GM21447 (cell line): ENCODE measurements at regions not wholly inside any gene's neighbourhood (a gene's known extent, or its start where the extent isn't known, plus 50 kb on each side); places are given as distances from the start of the nearest gene placed in this dataset.

ENCODE experiments used
- ATAC-seq: cut with Tn5 transposase; IDR thresholded peaks from one replicate; pipeline ENCODE4 v1.9.1; 2021; ENCODE audit not compliant: unreplicated experiment

GRCh38 chr21:19914028-19914427, 1084.2 kb upstream of the NCAM2 start:
- no peak for ATAC-seq

- no peak for ATAC-seq
Measured at GRCh38 chr21:19921211-19921610, 1077.0 kb upstream of the NCAM2 start.

- no peak for ATAC-seq
Measured at GRCh38 chr21:19922122-19922521, 1076.1 kb upstream of the NCAM2 start.

DNA sequence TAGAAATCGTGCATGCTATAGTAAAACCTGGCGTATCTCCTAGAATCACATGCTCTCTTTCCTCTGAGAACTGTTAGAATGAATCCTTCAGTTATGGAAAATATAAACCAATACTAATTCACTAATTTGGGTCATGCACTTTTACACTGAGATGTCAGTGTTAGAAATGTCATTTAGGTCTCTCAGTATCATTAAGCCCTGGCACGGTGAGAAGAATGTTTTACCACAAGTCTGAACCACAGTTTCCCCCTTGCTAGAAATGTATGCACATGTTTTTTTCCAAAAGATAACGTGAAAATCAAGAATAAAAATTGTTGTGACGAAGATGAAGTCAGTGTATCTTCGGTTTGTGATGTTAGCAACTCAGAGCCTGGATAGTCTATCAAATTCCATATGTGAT, 1062.7 kb upstream of the NCAM2 start:
- no peak for ATAC-seq

DNA sequence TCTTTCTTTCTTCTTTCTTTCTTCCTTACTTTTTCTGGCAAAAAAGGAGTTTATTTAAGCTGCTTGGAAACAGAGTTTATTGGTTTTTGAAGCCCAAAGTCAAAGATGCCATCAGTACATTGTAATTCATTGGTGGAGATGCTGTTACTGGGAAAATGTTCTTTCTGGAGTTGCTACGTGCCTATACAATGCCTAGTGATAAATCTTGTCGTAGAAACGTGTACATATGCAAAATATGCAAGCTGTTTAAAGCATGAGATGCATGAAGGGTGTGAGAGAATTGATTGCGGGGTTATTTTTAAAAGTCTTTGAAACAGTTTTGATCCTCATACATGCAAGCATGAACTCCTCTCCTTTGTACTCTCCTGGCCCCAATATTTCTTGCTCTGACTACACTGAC, 1060.6 kb upstream of the NCAM2 start:
- ATAC-seq = no peak

DNA sequence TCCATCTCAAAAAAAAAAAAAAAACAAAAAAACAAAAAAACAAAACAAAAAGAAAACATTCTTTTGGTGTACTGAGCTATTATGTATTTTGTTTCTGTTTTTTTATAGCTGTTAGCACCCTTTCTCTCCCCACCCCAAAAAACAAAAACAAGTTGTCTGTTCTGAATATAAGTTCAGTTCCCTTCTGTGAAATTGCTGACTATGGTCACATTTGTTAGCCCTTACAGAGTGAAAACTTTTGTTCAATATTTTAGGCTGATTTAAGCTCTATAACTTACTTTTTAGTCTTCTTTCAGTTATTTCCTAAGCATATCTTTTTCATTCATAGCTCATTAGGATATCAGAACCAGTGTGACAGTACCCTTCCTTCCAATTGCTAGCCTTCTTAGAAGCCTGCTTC, 1056.6 kb upstream of the NCAM2 start:
- ATAC-seq = no peak

DNA sequence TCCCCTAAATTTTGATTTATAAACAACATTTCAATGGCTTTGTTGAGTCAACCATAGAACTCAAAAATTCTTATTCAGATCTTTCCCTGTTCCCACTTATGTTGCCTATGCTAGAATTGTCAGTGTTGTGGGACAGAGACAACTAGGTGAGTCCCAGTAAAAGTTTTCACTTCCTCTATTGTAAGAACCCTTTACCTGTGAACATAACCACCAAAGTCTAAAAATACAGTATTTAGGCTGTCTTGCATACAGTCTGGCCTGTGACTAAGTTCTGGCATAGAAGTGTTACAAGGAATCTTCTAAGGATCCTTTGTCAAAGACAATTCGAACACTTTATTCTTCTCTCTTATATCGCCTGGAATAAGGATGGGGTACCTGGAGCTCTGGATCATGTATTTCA, 1047.9 kb upstream of the NCAM2 start:
- ATAC-seq = no peak

DNA sequence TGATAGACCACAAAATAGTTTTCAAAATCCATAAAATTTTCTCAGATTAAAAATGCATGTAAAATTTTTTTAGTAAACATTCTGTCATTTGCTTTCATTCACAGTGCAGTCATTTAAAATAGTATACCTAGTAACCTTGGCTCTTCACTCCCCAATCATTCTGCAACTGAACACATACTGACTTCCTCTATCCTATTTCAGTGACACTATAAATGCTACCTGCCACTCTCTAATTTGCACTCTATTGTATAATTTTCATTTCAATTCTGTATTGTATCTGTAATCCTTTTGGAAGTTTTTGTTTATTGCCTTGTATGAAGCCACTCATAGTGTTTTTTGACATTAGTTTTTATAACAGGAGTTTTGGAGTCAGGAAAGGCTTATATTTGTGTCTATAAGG, 1029.1 kb upstream of the NCAM2 start:
- ATAC-seq = no peak

GRCh38 chr21:19981938-19982337, 1016.3 kb upstream of the NCAM2 start:
- no peak for ATAC-seq

- no peak for ATAC-seq
Measured at GRCh38 chr21:19986396-19986795, 1011.8 kb upstream of the NCAM2 start.

DNA sequence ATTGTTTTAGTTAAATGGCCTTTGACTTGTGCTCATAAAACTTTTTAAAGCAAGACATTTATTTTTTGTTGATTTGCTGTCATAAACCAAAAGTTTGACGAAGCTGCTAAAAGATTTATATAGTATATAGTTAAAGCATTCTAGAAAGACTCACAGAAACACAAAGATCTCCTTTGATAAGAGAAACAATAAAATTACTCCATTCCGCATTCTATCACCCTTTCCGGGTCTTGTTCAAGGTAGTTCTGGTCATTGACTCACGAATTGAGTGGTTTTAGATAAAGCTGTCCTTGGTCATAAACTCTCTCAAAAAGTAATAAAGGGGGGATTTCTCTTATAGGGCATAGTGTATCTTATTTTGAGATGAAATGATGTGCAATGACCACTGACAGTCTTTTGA, 1010.5 kb upstream of the NCAM2 start:
- ATAC-seq = no peak

DNA sequence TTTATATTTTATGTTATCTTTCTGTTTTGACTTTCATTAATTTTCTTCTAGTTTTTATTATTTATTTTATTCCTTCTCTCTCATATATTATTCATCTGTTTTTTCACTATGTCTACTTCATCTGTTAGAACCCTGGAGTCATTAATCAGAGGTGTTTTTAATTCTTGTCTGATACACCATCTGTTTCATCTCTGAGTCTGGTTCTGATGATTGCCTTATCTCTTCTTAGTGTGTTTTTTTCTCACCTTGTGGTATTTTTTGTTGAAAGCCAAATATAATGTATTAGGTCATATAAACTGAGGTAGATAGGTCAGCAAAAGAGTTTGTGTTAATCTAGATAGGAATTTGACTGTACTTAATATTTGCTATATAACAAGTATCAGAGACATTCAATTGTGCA, 1005.7 kb upstream of the NCAM2 start:
- no peak for ATAC-seq

- ATAC-seq = no peak
Measured at GRCh38 chr21:19993268-19993667, 1004.9 kb upstream of the NCAM2 start.

GRCh38 chr21:19995253-19995652, 1003.0 kb upstream of the NCAM2 start:
- ATAC-seq = no peak

GRCh38 chr21:19998453-19998852, 999.8 kb upstream of the NCAM2 start:
- no peak for ATAC-seq

GRCh38 chr21:19999369-20000272, 998.6 kb upstream of the NCAM2 start:
- ATAC-seq = no peak

DNA sequence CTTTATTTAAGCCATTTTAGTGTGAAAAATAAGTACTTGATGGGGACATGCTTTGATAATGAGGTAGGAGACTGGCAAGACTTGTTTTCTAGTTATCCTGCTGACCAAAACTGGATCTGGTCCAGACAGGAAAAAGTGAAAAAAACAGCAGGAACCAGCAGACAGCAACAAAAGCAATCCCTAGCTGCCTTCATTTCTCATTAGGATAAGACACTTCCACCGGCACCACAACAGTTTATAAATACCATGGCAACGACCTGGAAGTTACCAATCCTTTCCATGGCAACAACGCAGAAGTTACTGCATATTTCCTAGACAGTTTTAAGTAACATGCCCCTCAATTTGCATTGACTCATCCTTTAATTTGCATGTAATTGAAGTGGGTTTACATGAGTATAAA, 993.8 kb upstream of the NCAM2 start:
- no peak for ATAC-seq

- ATAC-seq = no peak
Measured at GRCh38 chr21:20010691-20011200, 987.5 kb upstream of the NCAM2 start.

GRCh38 chr21:20013851-20014250, 984.4 kb upstream of the NCAM2 start:
- no peak for ATAC-seq

DNA sequence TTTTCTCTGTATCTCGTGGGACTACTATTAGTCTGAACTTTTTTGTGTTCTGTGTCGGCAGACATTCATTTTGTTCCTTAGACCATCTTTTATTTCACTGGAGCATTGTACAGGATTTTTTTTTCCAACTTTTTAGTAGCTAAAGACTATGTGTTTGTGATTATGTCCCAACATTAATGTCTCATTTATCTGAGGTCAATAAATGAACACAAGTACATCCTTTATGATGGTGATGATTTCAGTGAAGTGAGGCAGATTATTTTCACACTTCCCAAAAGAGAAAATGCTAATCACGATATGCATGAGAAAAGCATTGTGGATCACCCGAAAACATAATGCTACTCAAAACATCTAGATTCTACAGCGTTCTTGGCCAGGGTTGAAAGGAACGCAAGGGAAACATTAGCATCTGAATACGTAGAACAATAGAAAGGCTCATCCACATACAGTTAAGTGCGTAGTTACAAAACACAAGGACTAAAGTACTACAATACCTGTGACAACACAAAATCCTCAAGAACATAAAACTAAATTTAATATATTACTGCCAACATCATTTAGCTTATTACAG, 981.7 kb upstream of the NCAM2 start:
- ATAC-seq = no peak

GRCh38 chr21:20020026-20020425, 978.2 kb upstream of the NCAM2 start:
- ATAC-seq = no peak

DNA sequence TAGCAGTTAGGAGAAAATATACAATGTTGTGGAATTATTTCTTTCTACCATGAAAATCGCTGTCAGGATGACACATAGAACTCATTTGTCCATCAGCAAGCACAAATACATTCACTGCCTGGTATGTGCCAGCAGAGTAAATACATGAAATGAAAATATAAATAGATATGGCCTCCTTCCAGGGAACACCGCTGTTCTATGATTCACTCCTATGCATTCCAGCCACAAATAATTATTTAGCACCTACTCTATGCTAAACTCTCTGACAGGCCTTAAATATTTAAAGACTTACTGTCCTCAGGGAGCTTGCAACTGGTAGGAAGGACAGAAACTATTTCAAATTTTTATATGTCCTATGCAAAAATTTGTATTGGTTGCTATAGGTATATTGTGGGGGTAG, 975.0 kb upstream of the NCAM2 start:
- no peak for ATAC-seq
